Activated CD4-positive, alpha-beta T cell treated with anti-CD3 and anti-CD28 coated beads, Interleukin-2, amount 10 ng/mL, durations not matched to agents 24 days and 14 days (primary cell): ENCODE measurements at regions not wholly inside any gene's neighbourhood (a gene's known extent, or its start where the extent isn't known, plus 50 kb on each side); places are given as distances from the start of the nearest gene placed in this dataset.
"Not testable (repeated sequence)": the region's sequence is repeated elsewhere in the genome, so short reads cannot be mapped to it uniquely, and the experiment has no call there.

Experiments used
- DNase-seq: peaks from one replicate; pipeline ENCODE4 v3.0.0; 2022
- H3K27ac Mint-ChIP-seq: one replicate; pipeline ENCODE4 v1.8.0; 2022; ENCODE audit warnings: mild to moderate bottlenecking, mixed read lengths
- H3K27me3 Mint-ChIP-seq: one replicate; pipeline ENCODE4 v1.8.0; 2022; ENCODE audit warnings: mixed read lengths
- H3K36me3 Mint-ChIP-seq: one replicate; pipeline ENCODE4 v1.8.0; 2022; ENCODE audit warnings: low read depth, mild to moderate bottlenecking, mixed read lengths
- H3K4me1 Mint-ChIP-seq: one replicate; pipeline ENCODE4 v1.8.0; 2021; ENCODE audit warnings: mixed read lengths
- H3K4me3 Mint-ChIP-seq: one replicate; pipeline ENCODE4 v1.8.0; 2022; ENCODE audit warnings: mild to moderate bottlenecking, moderate library complexity, mixed read lengths
- H3K9me3 Mint-ChIP-seq: one replicate; pipeline ENCODE4 v1.8.0; 2021; ENCODE audit warnings: mixed read lengths
- intact Hi-C: fragments of 100-400 bp; cut with micrococcal nuclease; formaldehyde crosslinking; loops from one replicate; pipeline ENCODE4 v1.15.1; 2023

GRCh38 chr2:150258781-150259307 lies 228.6 kb downstream of the RND3 start:
- Mint-ChIP-seq H3K4me3 (no peak overlapping the region), H3K27me3 (no peaks in the 10 kb centered on the region), H3K9me3 (no peaks in the 10 kb centered on the region), H3K27ac (no peak overlapping the region), H3K36me3 (no peaks in the 10 kb centered on the region), H3K4me1 (no peaks in the 10 kb centered on the region)
- intact Hi-C loops = no loop called here
- no peak for DNase-seq

GRCh38 chr2:150256736-150257135 lies 230.7 kb downstream of the RND3 start:
- Mint-ChIP-seq H3K9me3 (no peaks in the 10 kb centered on the region), H3K4me3 (no peak overlapping the region), H3K27me3 (no peaks in the 10 kb centered on the region), H3K36me3 (no peaks in the 10 kb centered on the region), H3K4me1 (no peaks in the 10 kb centered on the region), H3K27ac (no peak overlapping the region)
- DNase-seq = no peak
- intact Hi-C loops = no loop called here

DNA sequence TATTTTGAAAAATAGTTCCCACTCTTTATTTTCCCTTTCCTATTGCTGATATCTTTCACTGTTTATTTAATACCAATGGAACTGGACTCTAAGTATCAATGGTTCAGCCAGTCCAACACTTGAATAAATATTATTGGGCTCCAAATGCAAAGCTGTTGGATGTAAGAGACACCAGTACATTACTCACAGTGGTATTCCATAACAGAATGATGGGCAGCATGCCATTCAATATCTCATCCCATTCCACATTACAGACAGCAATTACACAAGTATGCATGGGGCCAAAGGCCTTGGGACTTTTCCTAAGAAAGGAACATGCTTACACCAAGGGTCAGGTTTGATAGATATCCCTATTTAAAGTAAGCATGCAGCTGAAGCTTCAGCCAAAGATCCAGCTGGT lies 231.9 kb downstream of the RND3 start:
- H3K27me3 Mint-ChIP-seq = no peaks in the 10 kb centered on the region
- no peaks in the 10 kb centered on the region for H3K9me3 Mint-ChIP-seq

DNA sequence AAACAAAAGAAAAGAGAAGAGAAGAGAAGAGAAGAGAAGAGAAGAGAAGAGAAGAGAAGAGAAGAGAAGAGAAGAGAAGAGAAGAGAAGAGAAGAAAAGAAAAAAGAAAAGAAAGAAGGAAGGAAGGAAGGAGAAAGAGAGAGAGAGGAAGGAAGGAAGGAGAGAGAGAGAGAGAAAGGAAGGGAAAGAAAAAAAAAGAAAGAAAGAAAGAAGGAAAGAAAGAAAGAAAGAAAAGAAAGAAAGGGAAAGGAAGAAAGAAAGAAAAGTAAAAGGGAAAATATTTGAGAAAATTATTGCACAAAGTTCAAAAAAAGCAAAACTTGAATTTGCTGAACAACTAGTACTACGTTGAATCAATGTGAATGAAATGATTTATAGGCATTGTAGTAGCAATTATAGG lies 237.7 kb downstream of the RND3 start:
- H3K27ac Mint-ChIP-seq, H3K27me3 Mint-ChIP-seq, H3K36me3 Mint-ChIP-seq, H3K4me3 Mint-ChIP-seq, intact Hi-C loops, H3K4me1 Mint-ChIP-seq, DNase-seq, H3K9me3 Mint-ChIP-seq: not testable (repeated sequence)

More for the DNA sequence above, 231.9 kb downstream of the RND3 start:
- no peaks in the 10 kb centered on the region for H3K4me1 Mint-ChIP-seq
- no peak for DNase-seq
- H3K36me3 Mint-ChIP-seq = no peaks in the 10 kb centered on the region
- H3K4me3 Mint-ChIP-seq = no peak overlapping the region
- H3K27ac Mint-ChIP-seq = no peak overlapping the region
- intact Hi-C loops = no loop called here

DNA sequence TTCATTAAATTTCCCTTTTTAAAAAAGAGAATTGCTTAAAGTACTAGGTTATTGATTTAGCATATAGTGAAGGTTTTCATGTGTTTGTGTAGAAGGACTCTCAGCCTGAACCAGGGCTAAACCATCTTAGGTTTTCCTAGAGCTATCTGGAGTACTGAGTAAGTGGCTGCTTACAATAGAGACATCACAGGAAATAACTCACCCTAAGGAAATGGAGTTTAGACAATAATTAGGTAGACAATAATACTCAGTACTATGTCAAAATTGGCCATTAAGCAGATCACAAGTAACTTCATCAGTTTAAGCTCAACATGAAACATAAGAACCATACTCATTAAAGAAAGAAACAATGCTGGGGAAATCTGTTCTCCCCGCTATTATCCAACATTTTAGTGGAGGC lies 240.0 kb downstream of the RND3 start:
- no peaks in the 10 kb centered on the region for H3K9me3 Mint-ChIP-seq

GRCh38 chr2:150234787-150235446 lies 252.6 kb downstream of the RND3 start:
- Mint-ChIP-seq H3K27ac (no peak overlapping the region), H3K27me3 (no peaks in the 10 kb centered on the region), H3K36me3 (no peaks in the 10 kb centered on the region), H3K4me1 (no peaks in the 10 kb centered on the region), H3K9me3 (no peaks in the 10 kb centered on the region), H3K4me3 (no peak overlapping the region)
- DNase-seq = no peak
- intact Hi-C loops = no loop called here

More for the DNA sequence above, 240.0 kb downstream of the RND3 start:
- intact Hi-C loops = no loop called here
- no peak overlapping the region for H3K27ac Mint-ChIP-seq
- H3K4me3 Mint-ChIP-seq = no peak overlapping the region
- no peaks in the 10 kb centered on the region for H3K36me3 Mint-ChIP-seq
- DNase-seq = no peak
- H3K27me3 Mint-ChIP-seq = no peaks in the 10 kb centered on the region
- no peaks in the 10 kb centered on the region for H3K4me1 Mint-ChIP-seq

DNA sequence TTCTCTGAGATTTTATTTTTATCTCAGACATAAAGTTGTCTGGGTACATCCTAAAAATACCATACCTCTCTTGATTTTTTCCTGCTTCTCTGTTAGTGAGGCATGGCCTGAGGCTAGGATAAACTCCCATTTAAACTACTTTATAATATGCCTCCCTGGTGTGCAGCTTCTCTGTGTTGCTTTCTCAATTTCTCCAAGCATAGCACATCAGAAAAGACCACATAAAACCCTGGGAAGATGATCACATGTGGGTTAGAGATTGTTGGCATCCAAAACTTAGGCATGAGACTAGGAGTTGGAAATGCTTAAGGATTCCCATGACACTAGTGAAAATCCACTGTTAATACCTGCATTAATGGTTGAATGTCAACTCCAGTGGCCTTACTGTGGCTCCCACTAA lies 254.6 kb downstream of the RND3 start:
- no peak for DNase-seq
- intact Hi-C loops = no loop called here
- Mint-ChIP-seq H3K27me3 (no peaks in the 10 kb centered on the region), H3K4me3 (no peak overlapping the region), H3K36me3 (no peaks in the 10 kb centered on the region), H3K4me1 (no peaks in the 10 kb centered on the region), H3K9me3 (no peaks in the 10 kb centered on the region), H3K27ac (no peak overlapping the region)

GRCh38 chr2:150232321-150232720 lies 255.1 kb downstream of the RND3 start:
- no peak overlapping the region for H3K4me3 Mint-ChIP-seq
- no peak overlapping the region for H3K27ac Mint-ChIP-seq
- no peaks in the 10 kb centered on the region for H3K27me3 Mint-ChIP-seq
- H3K4me1 Mint-ChIP-seq = no peaks in the 10 kb centered on the region
- H3K9me3 Mint-ChIP-seq = no peaks in the 10 kb centered on the region
- intact Hi-C loops = no loop called here
- no peak for DNase-seq
- H3K36me3 Mint-ChIP-seq = no peaks in the 10 kb centered on the region

GRCh38 chr2:150230616-150231015 lies 256.9 kb downstream of the RND3 start:
- no peaks in the 10 kb centered on the region for H3K4me1 Mint-ChIP-seq
- intact Hi-C loops = no loop called here
- H3K4me3 Mint-ChIP-seq = no peak overlapping the region
- no peaks in the 10 kb centered on the region for H3K36me3 Mint-ChIP-seq
- no peak for DNase-seq
- no peak overlapping the region for H3K27ac Mint-ChIP-seq
- no peaks in the 10 kb centered on the region for H3K9me3 Mint-ChIP-seq
- no peaks in the 10 kb centered on the region for H3K27me3 Mint-ChIP-seq

- H3K4me1 Mint-ChIP-seq = no peaks in the 10 kb centered on the region
- intact Hi-C loops = no loop called here
- no peaks in the 10 kb centered on the region for H3K9me3 Mint-ChIP-seq
- H3K27ac Mint-ChIP-seq = no peak overlapping the region
- H3K36me3 Mint-ChIP-seq = no peaks in the 10 kb centered on the region
- no peaks in the 10 kb centered on the region for H3K27me3 Mint-ChIP-seq
- DNase-seq = no peak
- H3K4me3 Mint-ChIP-seq = no peak overlapping the region
Observed at GRCh38 chr2:150230004-150230403, 257.5 kb downstream of the RND3 start.

GRCh38 chr2:150228936-150229335 lies 258.5 kb downstream of the RND3 start:
- Mint-ChIP-seq H3K27ac (no peak overlapping the region), H3K4me3 (no peak overlapping the region), H3K4me1 (no peaks in the 10 kb centered on the region), H3K27me3 (no peaks in the 10 kb centered on the region), H3K36me3 (no peaks in the 10 kb centered on the region), H3K9me3 (no peaks in the 10 kb centered on the region)
- intact Hi-C loops = no loop called here
- DNase-seq = no peak

DNA sequence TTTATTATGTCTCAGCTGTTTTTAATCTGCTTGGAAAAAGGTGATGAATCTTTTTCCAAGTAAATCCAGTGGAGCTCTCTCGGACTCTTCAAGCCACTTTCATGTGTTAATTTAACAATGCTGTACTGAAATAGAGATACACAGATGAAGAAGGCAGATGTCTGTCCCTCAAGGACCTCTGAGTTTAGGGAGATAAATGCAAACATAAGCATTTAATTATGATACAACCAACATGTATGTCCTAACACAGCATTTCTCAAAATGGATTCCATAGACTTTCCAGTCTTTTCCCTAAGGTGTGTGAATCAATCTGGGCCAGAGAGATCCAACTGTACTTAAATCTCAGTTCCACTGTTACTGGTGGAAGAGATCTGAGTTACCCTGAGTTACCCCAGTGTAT lies 262.4 kb downstream of the RND3 start:
- Mint-ChIP-seq H3K4me1 (no peaks in the 10 kb centered on the region), H3K9me3 (no peaks in the 10 kb centered on the region), H3K27me3 (no peaks in the 10 kb centered on the region), H3K36me3 (no peaks in the 10 kb centered on the region), H3K27ac (no peak overlapping the region), H3K4me3 (no peak overlapping the region)
- intact Hi-C loops = no loop called here
- no peak for DNase-seq

- H3K4me1 Mint-ChIP-seq = no peaks in the 10 kb centered on the region
- intact Hi-C loops = no loop called here
- no peak overlapping the region for H3K4me3 Mint-ChIP-seq
- H3K36me3 Mint-ChIP-seq = no peaks in the 10 kb centered on the region
- no peaks in the 10 kb centered on the region for H3K27me3 Mint-ChIP-seq
- H3K9me3 Mint-ChIP-seq = no peaks in the 10 kb centered on the region
- H3K27ac Mint-ChIP-seq = no peak overlapping the region
- DNase-seq = no peak
Observed at GRCh38 chr2:150224321-150224720, 263.1 kb downstream of the RND3 start.

DNA sequence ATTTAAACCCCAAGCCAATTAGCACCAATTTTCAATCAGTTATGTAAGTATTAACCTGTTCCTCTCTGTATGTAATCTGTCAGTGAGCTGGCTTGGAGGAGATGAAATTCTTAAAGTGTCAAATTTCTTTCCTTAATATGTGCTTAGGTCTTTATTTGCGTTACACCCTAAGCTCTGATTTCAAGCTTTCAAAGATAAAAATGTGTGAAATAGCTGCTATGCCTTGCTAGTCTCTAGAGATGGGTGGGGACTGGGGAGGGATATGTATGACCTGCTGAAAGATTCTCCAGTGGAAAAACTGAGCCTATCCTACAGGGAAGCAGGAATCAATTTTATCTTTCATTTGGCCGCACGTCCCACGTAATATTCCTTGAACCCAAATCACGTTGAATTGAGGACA lies 264.5 kb downstream of the RND3 start:
- no peaks in the 10 kb centered on the region for H3K9me3 Mint-ChIP-seq
- no peaks in the 10 kb centered on the region for H3K4me1 Mint-ChIP-seq
- H3K4me3 Mint-ChIP-seq = no peak overlapping the region
- no peaks in the 10 kb centered on the region for H3K27me3 Mint-ChIP-seq
- intact Hi-C loops = no loop called here
- no peaks in the 10 kb centered on the region for H3K36me3 Mint-ChIP-seq
- no peak for DNase-seq
- H3K27ac Mint-ChIP-seq = no peak overlapping the region

DNA sequence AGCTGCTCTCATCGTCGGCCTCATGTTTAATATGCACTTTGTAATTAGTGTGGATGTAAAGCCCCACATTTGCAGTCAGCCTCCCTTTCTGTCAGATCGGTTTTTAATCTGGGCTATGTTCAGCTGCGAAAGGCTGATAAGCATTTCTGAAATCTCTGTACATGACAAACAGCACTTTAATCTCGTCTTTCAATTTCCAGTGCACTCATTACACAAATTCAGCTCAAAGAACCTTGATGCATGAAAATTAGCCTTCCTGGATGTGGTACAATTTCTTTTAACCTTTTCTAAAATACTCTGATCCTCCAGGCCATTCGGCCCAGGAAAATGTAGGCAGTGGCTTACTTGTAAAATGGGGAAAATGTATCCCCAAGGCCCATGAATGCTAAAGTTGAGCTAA lies 265.1 kb downstream of the RND3 start:
- H3K27me3 Mint-ChIP-seq = no peaks in the 10 kb centered on the region
- intact Hi-C loops = no loop called here
- H3K4me3 Mint-ChIP-seq = no peak overlapping the region
- no peak overlapping the region for H3K27ac Mint-ChIP-seq
- no peaks in the 10 kb centered on the region for H3K9me3 Mint-ChIP-seq
- H3K36me3 Mint-ChIP-seq = no peaks in the 10 kb centered on the region
- no peak for DNase-seq
- no peaks in the 10 kb centered on the region for H3K4me1 Mint-ChIP-seq
